GM10266 (cell line): ENCODE measurements at regions not wholly inside any gene's neighbourhood (a gene's known extent, or its start where the extent isn't known, plus 50 kb on each side); places are given as distances from the start of the nearest gene placed in this dataset.

Experiments used
- DNase-seq: peaks from one replicate; pipeline ENCODE4 v3.0.0; 2012; ENCODE audit errors: extremely low spot score
- CTCF ChIP-seq: IDR thresholded peaks from 2 replicates; pipeline ENCODE4 v1.5.1; 2012; ENCODE audit warnings: mild to moderate bottlenecking, low read depth; ENCODE audit not compliant: control insufficient read depth, insufficient read depth; ENCODE audit errors: missing control alignments

- no peak for DNase-seq
- TF ChIP-seq CTCF, result no peak
Measured at GRCh38 chr17:14840616-14841231, 424.4 kb downstream of the PMP22 start.

- DNase-seq, result no peak
- TF ChIP-seq CTCF, result no peak
Measured at GRCh38 chr17:14838567-14838966, 426.6 kb downstream of the PMP22 start.

DNA sequence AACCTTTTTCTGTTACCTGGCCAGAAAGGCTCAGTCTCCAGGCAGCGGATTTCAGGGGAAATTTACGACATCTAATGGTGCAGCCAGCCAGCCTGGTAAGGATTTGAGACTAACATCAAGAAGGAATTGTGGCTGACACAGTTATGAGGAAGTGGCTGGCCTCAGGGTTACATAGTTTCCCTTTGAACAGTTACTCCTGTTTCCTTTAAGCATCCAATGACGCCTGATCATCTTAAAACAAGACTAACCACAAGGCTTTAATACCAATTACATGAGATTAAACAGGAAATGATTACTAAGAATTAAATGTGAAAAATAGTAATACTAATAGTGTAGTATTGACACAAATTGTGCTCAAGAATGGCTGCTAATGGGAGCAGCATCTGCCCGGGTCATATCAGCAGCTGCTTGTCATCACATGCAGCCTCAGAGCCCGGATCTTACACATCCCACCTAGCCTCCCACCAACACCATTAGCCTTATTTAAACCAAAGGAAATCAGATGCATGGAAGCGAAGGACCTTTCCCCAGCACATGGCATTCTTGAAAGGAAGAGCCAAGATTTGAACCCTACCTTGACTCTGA, 431.8 kb downstream of the PMP22 start:
- TF ChIP-seq CTCF, result no peak
- DNase-seq, result no peak

GRCh38 chr17:14831491-14831890, 433.6 kb downstream of the PMP22 start:
- DNase-seq, result no peak
- TF ChIP-seq CTCF, result no peak

DNA sequence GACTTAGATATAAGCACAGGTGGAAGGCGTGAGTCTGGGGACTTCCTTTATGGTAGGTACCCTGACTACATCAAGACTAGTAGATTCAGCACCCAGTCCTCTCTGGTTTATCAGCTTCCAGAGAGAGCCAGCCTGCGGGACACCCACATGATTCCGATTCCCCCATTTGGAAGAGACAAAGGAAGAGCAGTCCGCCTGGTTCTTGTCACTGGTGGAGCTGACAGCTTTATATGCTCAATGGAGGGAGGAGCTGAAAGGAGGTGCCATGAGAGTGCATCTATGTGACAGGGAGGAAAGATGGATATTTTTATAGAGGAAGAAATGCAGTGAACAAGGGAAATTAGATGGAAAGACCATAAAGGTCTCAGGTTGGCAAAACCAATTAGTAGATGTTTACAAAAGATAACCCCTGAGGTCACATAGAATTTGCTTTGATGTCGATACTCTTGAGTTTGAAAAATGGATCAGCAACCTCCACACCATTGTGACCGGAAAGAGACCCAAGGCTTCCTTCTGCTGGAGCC, 437.7 kb downstream of the PMP22 start:
- TF ChIP-seq CTCF, result no peak
- no peak for DNase-seq

DNA sequence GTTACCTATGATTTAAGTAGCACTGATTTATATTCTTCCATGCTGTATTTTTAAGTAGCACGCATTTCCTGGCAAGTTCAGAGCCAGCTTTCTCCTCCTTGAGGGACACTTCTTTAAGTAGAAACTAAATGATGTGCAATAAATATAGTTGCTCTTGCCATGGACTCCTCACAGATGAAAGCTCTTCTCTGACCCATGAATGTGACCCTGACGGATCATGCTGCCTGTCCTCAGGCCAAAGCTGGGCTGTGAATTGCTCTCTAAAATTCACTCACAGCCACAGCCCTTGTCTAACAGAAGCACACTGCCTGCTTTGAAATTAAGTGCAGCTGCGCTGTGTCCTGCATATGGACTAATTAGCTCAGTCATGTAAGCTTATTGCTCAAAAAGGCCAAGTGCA, 438.8 kb downstream of the PMP22 start:
- no peak for TF ChIP-seq CTCF

GRCh38 chr17:14818469-14818868, 446.7 kb downstream of the PMP22 start:
- DNase-seq, result no peak
- no peak for TF ChIP-seq CTCF

More for the DNA sequence above, 438.8 kb downstream of the PMP22 start:
- DNase-seq, result no peak
